ENCODE measurements at regions not wholly inside any gene's neighbourhood (a gene's known extent, or its start where the extent isn't known, plus 50 kb on each side); places are given as distances from the start of the nearest gene placed in this dataset.
A peak's percentile ranks its signal among the peaks of the same experiment; 100 is the strongest.

GRCh38 chr11:82606738-82607137 lies 126.9 kb downstream of the FAM181B start:
- Histone ChIP-seq H3K9me3 (no peaks in the 10 kb centered on the region), H3K27ac (no peak overlapping the region), H3K4me3 (no peak overlapping the region), H3K4me1 (no peaks in the 10 kb centered on the region), H3K27me3 (no peaks in the 10 kb centered on the region), H3K36me3 (no peaks in the 10 kb centered on the region)
- no peak for TF ChIP-seq CTCF (IDR thresholded peaks at IDR 0.05)
- DNase-seq = no peak

- no peaks in the 10 kb centered on the region for H3K9me3 ChIP-seq
- no peaks in the 10 kb centered on the region for H3K4me1 ChIP-seq
- DNase-seq = no peak
- no peaks in the 10 kb centered on the region for H3K36me3 ChIP-seq
- H3K4me3 ChIP-seq = no peak overlapping the region
- no peak overlapping the region for H3K27ac ChIP-seq
- TF ChIP-seq POLR2A (IDR thresholded peaks at IDR 0.05) (no peak), CTCF (IDR thresholded peaks at IDR 0.05) (no peak)
- no peaks in the 10 kb centered on the region for H3K27me3 ChIP-seq
These were observed 132.0 kb downstream of the FAM181B start for GRCh38 chr11:82601711-82602110.

GRCh38 chr11:82599836-82600235 lies 133.8 kb downstream of the FAM181B start:
- H3K4me3 ChIP-seq = no peak overlapping the region
- H3K27me3 ChIP-seq = no peaks in the 10 kb centered on the region
- no peaks in the 10 kb centered on the region for H3K9me3 ChIP-seq
- H3K36me3 ChIP-seq = no peaks in the 10 kb centered on the region
- TF ChIP-seq CTCF (IDR thresholded peaks at IDR 0.05) (no peak), POLR2A (IDR thresholded peaks at IDR 0.05) (no peak)
- no peak overlapping the region for H3K27ac ChIP-seq
- no peaks in the 10 kb centered on the region for H3K4me1 ChIP-seq
- no peak for DNase-seq

GRCh38 chr11:82586581-82586980 lies 147.1 kb downstream of the FAM181B start:
- DNase-seq = no peak
- Histone ChIP-seq H3K36me3 (no peaks in the 10 kb centered on the region), H3K9me3 (no peaks in the 10 kb centered on the region), H3K4me1 (no peaks in the 10 kb centered on the region), H3K27me3 (no peaks in the 10 kb centered on the region), H3K4me3 (no peak overlapping the region), H3K27ac (no peak overlapping the region)
- TF ChIP-seq CTCF (IDR thresholded peaks at IDR 0.05) (no peak), POLR2A (IDR thresholded peaks at IDR 0.05) (no peak)

- Histone ChIP-seq H3K36me3 (no peaks in the 10 kb centered on the region), H3K4me3 (no peak overlapping the region), H3K4me1 (no peaks in the 10 kb centered on the region), H3K9me3 (no peaks in the 10 kb centered on the region), H3K27ac (no peak overlapping the region), H3K27me3 (no peaks in the 10 kb centered on the region)
- DNase-seq = peak in 1 of 3 donors; percentile 36
- TF ChIP-seq CTCF (IDR thresholded peaks at IDR 0.05) (no peak), POLR2A (IDR thresholded peaks at IDR 0.05) (no peak)
These were observed 156.4 kb downstream of the FAM181B start for GRCh38 chr11:82577246-82577645.

GRCh38 chr11:82560836-82561235 lies 172.8 kb downstream of the FAM181B start:
- Histone ChIP-seq H3K27me3 (no peaks in the 10 kb centered on the region), H3K4me1 (no peaks in the 10 kb centered on the region)

More at GRCh38 chr11:82560836-82561235, 172.8 kb downstream of the FAM181B start:
- DNase-seq = no peak
- Histone ChIP-seq H3K4me3 (no peak overlapping the region), H3K9me3 (no peaks in the 10 kb centered on the region), H3K36me3 (no peaks in the 10 kb centered on the region), H3K27ac (no peak overlapping the region)
- TF ChIP-seq CTCF (IDR thresholded peaks at IDR 0.05) = no peak

Data from Peyer's patch (tissue), 4 donors.